Endodermal cell (in vitro differentiated cells): ENCODE measurements at regions not wholly inside any gene's neighbourhood (a gene's known extent, or its start where the extent isn't known, plus 50 kb on each side); places are given as distances from the start of the nearest gene placed in this dataset.

Source experiments
- DNase-seq: peaks from one replicate; pipeline ENCODE4 v3.0.0-alpha.2; 2017
- H3K27ac ChIP-seq: 2 replicates; pipeline ENCODE4 v1.5.1; 2013; ENCODE audit warnings: mild to moderate bottlenecking, low read depth, low read length, moderate library complexity
- H3K27me3 ChIP-seq: 2 replicates; pipeline ENCODE4 v1.6.1; 2013; ENCODE audit warnings: mild to moderate bottlenecking, low read length, moderate library complexity; ENCODE audit not compliant: insufficient read depth, control insufficient read depth, poor library complexity, severe bottlenecking
- H3K36me3 ChIP-seq: 2 replicates; pipeline ENCODE4 v1.7.0; 2013; ENCODE audit warnings: mild to moderate bottlenecking, low read length, moderate library complexity; ENCODE audit not compliant: control insufficient read depth, insufficient read depth
- H3K4me1 ChIP-seq: one replicate; pipeline ENCODE4 v1.7.0; 2013; ENCODE audit warnings: low read length; ENCODE audit not compliant: control insufficient read depth, insufficient read depth
- H3K4me3 ChIP-seq: 2 replicates; pipeline ENCODE4 v1.5.1; 2013; ENCODE audit warnings: mild to moderate bottlenecking, low read length, moderate library complexity
- H3K9ac ChIP-seq: 2 replicates; pipeline ENCODE4 v1.6.1; 2013; ENCODE audit warnings: mild to moderate bottlenecking, low read length, moderate library complexity; ENCODE audit not compliant: poor library complexity, severe bottlenecking; ENCODE audit errors: extremely low read depth
- H3K9me3 ChIP-seq: 2 replicates; pipeline ENCODE4 v1.6.1; 2013; ENCODE audit warnings: mild to moderate bottlenecking, low read length, moderate library complexity; ENCODE audit not compliant: control insufficient read depth
- H3K27ac Mint-ChIP-seq: 2 replicates; pipeline ENCODE4 v1.8.0; 2020; ENCODE audit warnings: mixed read lengths
- H3K27me3 Mint-ChIP-seq: 2 replicates; pipeline ENCODE4 v1.8.0; 2021; ENCODE audit warnings: mild to moderate bottlenecking, mixed read lengths; ENCODE audit not compliant: insufficient read depth
- H3K36me3 Mint-ChIP-seq: 2 replicates; pipeline ENCODE4 v1.8.0; 2020; ENCODE audit warnings: low read depth, mixed read lengths
- H3K4me1 Mint-ChIP-seq: 2 replicates; pipeline ENCODE4 v1.8.0; 2020; ENCODE audit warnings: mixed read lengths
- H3K4me3 Mint-ChIP-seq: 2 replicates; pipeline ENCODE4 v1.8.0; 2020; ENCODE audit warnings: mild to moderate bottlenecking, moderate library complexity, mixed read lengths
- H3K9me3 Mint-ChIP-seq: 2 replicates; pipeline ENCODE4 v1.8.0; 2020; ENCODE audit warnings: mild to moderate bottlenecking, mixed read lengths
- WGBS, 2 experiments: methylation state at CpG; one replicate each; pipeline versions ENCODE4 v1.1.5 to v1.1.7; 2013; ENCODE audit warnings: missing lambda C conversion rate in 2 of 2, mixed read lengths in 1 of 2; ENCODE audit not compliant: insufficient coverage in 1 of 2, insufficient read length in 1 of 2; 5-methylcytosine and 5-hydroxymethylcytosine counted together
- TF ChIP-seq, protein P1 (sequence below): fragments of 200-600 bp; sonication (generic); conservative IDR thresholded peaks from 2 replicates; pipeline ENCODE4 v1.5.0; 2021; ENCODE audit warnings: antibody characterized with exemption, mild to moderate bottlenecking

DNA sequence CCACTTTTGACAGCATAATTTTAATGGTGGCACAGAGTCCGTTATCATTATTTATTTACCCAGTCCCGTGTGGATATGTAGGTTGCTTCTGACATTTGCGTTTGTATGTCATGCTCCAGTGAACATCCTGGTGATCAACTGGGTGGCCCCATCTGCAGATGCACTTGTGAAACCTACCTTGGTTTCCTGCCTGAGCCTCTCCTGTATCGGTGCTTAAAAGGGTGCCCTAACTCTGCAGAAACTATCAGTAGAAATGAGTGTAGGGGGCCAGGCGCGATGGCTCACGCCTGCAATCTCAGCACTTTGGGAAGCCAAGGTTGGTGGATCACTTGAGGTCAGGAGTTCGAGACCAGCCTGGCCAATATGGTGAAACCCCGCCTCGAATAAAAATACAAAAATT, 92.1 kb upstream of the IER5L start:
- Histone ChIP-seq H3K4me3 (no peak overlapping the region), H3K27ac (no peak overlapping the region), H3K36me3 (no peaks in the 10 kb centered on the region), H3K9me3 (no peaks in the 10 kb centered on the region), H3K9ac (no peak overlapping the region), H3K4me1 (no peaks in the 10 kb centered on the region), H3K27me3 (no peaks in the 10 kb centered on the region)
- Mint-ChIP-seq H3K4me3 (no peak overlapping the region), H3K27ac (no peak overlapping the region), H3K27me3 (peaks cover 10% of the 10 kb centered on the region), H3K36me3 (no peaks in the 10 kb centered on the region), H3K4me1 (peaks cover 1% of the 10 kb centered on the region), H3K9me3 (no peaks in the 10 kb centered on the region)
- WGBS, 2 experiments: 93 to 95% methylated on average over 10 of the region's 10 CpGs
- no peak for DNase-seq
- TF ChIP-seq, protein P1, sequence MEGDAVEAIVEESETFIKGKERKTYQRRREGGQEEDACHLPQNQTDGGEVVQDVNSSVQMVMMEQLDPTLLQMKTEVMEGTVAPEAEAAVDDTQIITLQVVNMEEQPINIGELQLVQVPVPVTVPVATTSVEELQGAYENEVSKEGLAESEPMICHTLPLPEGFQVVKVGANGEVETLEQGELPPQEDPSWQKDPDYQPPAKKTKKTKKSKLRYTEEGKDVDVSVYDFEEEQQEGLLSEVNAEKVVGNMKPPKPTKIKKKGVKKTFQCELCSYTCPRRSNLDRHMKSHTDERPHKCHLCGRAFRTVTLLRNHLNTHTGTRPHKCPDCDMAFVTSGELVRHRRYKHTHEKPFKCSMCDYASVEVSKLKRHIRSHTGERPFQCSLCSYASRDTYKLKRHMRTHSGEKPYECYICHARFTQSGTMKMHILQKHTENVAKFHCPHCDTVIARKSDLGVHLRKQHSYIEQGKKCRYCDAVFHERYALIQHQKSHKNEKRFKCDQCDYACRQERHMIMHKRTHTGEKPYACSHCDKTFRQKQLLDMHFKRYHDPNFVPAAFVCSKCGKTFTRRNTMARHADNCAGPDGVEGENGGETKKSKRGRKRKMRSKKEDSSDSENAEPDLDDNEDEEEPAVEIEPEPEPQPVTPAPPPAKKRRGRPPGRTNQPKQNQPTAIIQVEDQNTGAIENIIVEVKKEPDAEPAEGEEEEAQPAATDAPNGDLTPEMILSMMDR: no peak

DNA sequence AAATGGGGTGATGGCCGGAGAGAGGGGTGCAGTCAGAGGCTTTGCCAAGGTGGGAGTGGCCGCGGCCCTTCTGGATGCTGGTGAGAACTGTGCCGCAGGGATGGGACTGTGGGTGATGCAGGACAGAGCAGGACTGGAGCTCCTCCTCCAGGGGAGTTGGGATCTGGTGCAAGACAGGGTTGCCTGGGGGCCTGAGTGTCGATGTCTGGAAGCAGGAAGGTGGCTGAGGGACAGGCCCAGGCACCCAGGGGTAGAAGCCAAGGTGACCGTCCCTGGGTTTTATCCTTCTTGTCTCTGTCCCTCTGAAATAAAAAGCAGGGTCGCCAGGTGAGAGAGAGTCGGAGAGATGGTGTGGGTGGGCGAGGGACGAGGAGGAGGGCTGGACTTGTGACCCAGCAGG, 89.1 kb upstream of the IER5L start:
- DNase-seq: peak; percentile 36
- H3K27ac Mint-ChIP-seq: no peak overlapping the region
- no peak overlapping the region for H3K4me3 Mint-ChIP-seq
- Histone ChIP-seq H3K4me3 (no peak overlapping the region), H3K36me3 (no peaks in the 10 kb centered on the region), H3K4me1 (no peaks in the 10 kb centered on the region), H3K27ac (no peak overlapping the region), H3K27me3 (no peaks in the 10 kb centered on the region), H3K9ac (no peak overlapping the region), H3K9me3 (no peaks in the 10 kb centered on the region)
- H3K36me3 Mint-ChIP-seq: no peaks in the 10 kb centered on the region
- peaks cover 1% of the 10 kb centered on the region for H3K4me1 Mint-ChIP-seq
- H3K27me3 Mint-ChIP-seq: peaks cover 14% of the 10 kb centered on the region
- TF ChIP-seq, protein P1: no peak
- H3K9me3 Mint-ChIP-seq: no peaks in the 10 kb centered on the region
- WGBS, 2 experiments: 88 to 93% methylated on average over 4 to 10 of the region's 10 CpGs

DNA sequence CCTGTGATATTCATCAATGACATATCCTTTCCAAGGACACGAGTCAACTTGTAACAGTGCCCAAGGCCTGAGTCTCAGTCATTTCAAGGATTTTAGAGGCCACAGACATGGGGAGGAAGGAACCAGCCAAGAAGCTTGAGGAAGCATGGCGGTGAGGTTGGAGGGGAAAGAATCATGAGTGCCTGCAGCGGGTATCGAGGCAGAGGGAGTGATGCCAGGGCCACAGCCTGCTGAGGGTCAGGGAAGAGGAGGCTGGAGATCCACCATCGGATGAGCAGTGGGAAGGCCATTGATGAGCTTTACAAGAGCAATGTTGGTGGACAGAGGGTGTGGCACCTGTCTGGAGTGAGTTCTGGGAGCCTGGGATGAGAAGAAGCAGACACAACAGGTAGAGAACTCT, 88.5 kb upstream of the IER5L start:
- Histone ChIP-seq H3K4me1 (no peaks in the 10 kb centered on the region), H3K36me3 (no peaks in the 10 kb centered on the region), H3K4me3 (no peak overlapping the region), H3K27me3 (no peaks in the 10 kb centered on the region), H3K9ac (no peak overlapping the region), H3K27ac (no peak overlapping the region), H3K9me3 (no peaks in the 10 kb centered on the region)
- no peak for DNase-seq
- Mint-ChIP-seq H3K36me3 (no peaks in the 10 kb centered on the region), H3K4me1 (peaks cover 1% of the 10 kb centered on the region), H3K27me3 (peaks cover 17% of the 10 kb centered on the region), H3K4me3 (no peak overlapping the region), H3K9me3 (no peaks in the 10 kb centered on the region), H3K27ac (no peak overlapping the region)
- TF ChIP-seq, protein P1: no peak
- WGBS, 2 experiments: 89 to 93% methylated on average over 4 to 5 of the region's 5 CpGs
